DOHH2 (cell line): ENCODE measurements at regions not wholly inside any gene's neighbourhood (a gene's known extent, or its start where the extent isn't known, plus 50 kb on each side); places are given as distances from the start of the nearest gene placed in this dataset.

Source experiments
- H3F3A ChIP-seq: fragments of 200-600 bp; sonication (generic), shearing (Covaris generic); 2 replicates; pipeline ENCODE4 v1.6.0; 2016; ENCODE audit warnings: antibody characterized with exemption, mild to moderate bottlenecking; ENCODE audit not compliant: control insufficient read depth, insufficient read depth
- H3K27ac ChIP-seq: fragments of 200-600 bp; sonication (generic); 2 replicates; pipeline ENCODE4 v1.5.1; 2014; ENCODE audit warnings: low read depth, mild to moderate bottlenecking, low read length, moderate library complexity
- H3K27me3 ChIP-seq: fragments of 200-600 bp; sonication (generic); 2 replicates; pipeline ENCODE4 v1.6.1; 2014; ENCODE audit warnings: mild to moderate bottlenecking, low read length, mixed read lengths; ENCODE audit not compliant: control insufficient read depth
- H3K36me3 ChIP-seq: fragments of 200-600 bp; sonication (generic); 2 replicates; pipeline ENCODE4 v1.6.1; 2014; ENCODE audit warnings: mild to moderate bottlenecking, low read length, moderate library complexity, mixed read lengths; ENCODE audit not compliant: control insufficient read depth
- H3K4me1 ChIP-seq: fragments of 200-600 bp; sonication (generic); 2 replicates; pipeline ENCODE4 v1.6.1; 2014; ENCODE audit warnings: mild to moderate bottlenecking, low read length, mixed read lengths; ENCODE audit not compliant: control insufficient read depth
- H3K4me2 ChIP-seq: fragments of 200-600 bp; sonication (generic); 2 replicates; pipeline ENCODE4 v1.6.0; 2014; ENCODE audit warnings: mild to moderate bottlenecking, low read length, moderate library complexity
- H3K4me3 ChIP-seq: fragments of 200-600 bp; sonication (generic); 2 replicates; pipeline ENCODE4 v1.5.1; 2014; ENCODE audit warnings: mild to moderate bottlenecking, low read length, mixed read lengths
- H3K79me2 ChIP-seq: fragments of 200-600 bp; sonication (generic); 2 replicates; pipeline ENCODE4 v1.6.1; 2014; ENCODE audit warnings: mild to moderate bottlenecking, low read length, mixed read lengths; ENCODE audit not compliant: control insufficient read depth
- H3K9me2 ChIP-seq: fragments of 200-600 bp; sonication (generic); replicated peaks from 2 replicates; pipeline ENCODE4 v1.6.1; 2014; ENCODE audit warnings: mild to moderate bottlenecking, low read length, mixed read lengths; ENCODE audit not compliant: control insufficient read depth
- H3K9me3 ChIP-seq: fragments of 200-600 bp; sonication (generic); 2 replicates; pipeline ENCODE4 v1.6.1; 2014; ENCODE audit warnings: antibody characterized with exemption, low read length, mixed read lengths; ENCODE audit not compliant: control insufficient read depth, insufficient read depth
- H4K20me1 ChIP-seq: fragments of 200-600 bp; sonication (generic); 2 replicates; pipeline ENCODE4 v1.6.0; 2014; ENCODE audit warnings: low read depth, mild to moderate bottlenecking, antibody characterized with exemption, low read length, moderate library complexity; ENCODE audit not compliant: control insufficient read depth, insufficient read depth
- EZH2phosphoT487 ChIP-seq: fragments of 200-600 bp; sonication (generic); IDR thresholded peaks from 2 replicates; pipeline ENCODE4 v1.6.1; 2017; ENCODE audit warnings: borderline replicate concordance, mild to moderate bottlenecking, antibody characterized with exemption, low read length, moderate library complexity, mixed read lengths
- TF ChIP-seq, protein P1 (sequence below): fragments of 200-600 bp; sonication (generic); IDR thresholded peaks from one replicate; pipeline ENCODE4 v1.5.1; 2014; ENCODE audit warnings: antibody characterized with exemption, mild to moderate bottlenecking, low read depth, low read length; ENCODE audit not compliant: poor library complexity, severe bottlenecking

DNA sequence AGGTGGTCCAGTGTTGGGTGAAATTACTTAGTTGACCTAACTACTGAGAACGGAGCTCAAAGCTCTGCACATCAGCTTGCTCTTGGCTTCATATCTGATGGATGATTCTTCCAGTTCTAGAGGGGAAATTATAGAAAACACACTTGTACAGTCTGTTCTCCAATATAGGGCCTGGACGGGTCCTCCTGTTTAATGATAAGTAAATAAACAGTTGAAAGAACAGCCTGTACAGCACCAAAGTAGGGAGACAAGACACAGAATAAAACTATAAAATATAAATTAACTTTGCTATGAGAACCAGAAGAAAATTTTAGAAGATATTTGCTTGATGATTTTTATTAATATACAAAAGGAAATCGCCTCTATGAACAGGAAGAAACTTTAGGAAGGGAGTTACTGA, 271.7 kb downstream of the STK31 start:
- H3K4me2 ChIP-seq: no peak overlapping the region

DNA sequence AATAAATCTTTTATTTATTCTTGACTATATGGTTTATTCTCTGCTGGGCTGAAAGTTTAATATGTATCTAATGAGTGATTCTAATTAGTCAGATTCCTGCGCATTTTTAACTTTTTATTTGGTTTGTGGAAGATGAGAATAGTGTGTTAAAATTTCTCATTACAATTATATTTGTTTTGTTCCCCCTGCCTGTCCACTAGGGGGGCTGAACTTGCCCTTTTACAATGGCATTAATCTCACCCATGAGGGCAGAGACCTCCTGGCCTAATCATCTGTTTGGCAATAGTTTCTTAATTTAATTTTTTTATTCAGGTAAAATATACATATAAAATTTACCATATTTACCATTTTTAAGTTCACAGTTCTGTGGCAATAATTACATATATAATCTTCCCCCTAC, 278.5 kb upstream of the NPY start:
- TF ChIP-seq, protein P1, sequence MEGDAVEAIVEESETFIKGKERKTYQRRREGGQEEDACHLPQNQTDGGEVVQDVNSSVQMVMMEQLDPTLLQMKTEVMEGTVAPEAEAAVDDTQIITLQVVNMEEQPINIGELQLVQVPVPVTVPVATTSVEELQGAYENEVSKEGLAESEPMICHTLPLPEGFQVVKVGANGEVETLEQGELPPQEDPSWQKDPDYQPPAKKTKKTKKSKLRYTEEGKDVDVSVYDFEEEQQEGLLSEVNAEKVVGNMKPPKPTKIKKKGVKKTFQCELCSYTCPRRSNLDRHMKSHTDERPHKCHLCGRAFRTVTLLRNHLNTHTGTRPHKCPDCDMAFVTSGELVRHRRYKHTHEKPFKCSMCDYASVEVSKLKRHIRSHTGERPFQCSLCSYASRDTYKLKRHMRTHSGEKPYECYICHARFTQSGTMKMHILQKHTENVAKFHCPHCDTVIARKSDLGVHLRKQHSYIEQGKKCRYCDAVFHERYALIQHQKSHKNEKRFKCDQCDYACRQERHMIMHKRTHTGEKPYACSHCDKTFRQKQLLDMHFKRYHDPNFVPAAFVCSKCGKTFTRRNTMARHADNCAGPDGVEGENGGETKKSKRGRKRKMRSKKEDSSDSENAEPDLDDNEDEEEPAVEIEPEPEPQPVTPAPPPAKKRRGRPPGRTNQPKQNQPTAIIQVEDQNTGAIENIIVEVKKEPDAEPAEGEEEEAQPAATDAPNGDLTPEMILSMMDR: peak; percentile 14
- TF ChIP-seq EZH2phosphoT487: no peak

More for the DNA sequence above, 271.7 kb downstream of the STK31 start:
- no peaks in the 10 kb centered on the region for H3K27me3 ChIP-seq
- TF ChIP-seq EZH2phosphoT487: no peak
- no peaks in the 10 kb centered on the region for H4K20me1 ChIP-seq
- H3K79me2 ChIP-seq: no peaks in the 10 kb centered on the region
- no peaks in the 10 kb centered on the region for H3F3A ChIP-seq
- H3K9me2 ChIP-seq: no peaks in the 10 kb centered on the region
- H3K4me3 ChIP-seq: no peak overlapping the region
- H3K36me3 ChIP-seq: no peaks in the 10 kb centered on the region
- H3K27ac ChIP-seq: no peak overlapping the region
- no peaks in the 10 kb centered on the region for H3K4me1 ChIP-seq
- H3K9me3 ChIP-seq: no peaks in the 10 kb centered on the region

DNA sequence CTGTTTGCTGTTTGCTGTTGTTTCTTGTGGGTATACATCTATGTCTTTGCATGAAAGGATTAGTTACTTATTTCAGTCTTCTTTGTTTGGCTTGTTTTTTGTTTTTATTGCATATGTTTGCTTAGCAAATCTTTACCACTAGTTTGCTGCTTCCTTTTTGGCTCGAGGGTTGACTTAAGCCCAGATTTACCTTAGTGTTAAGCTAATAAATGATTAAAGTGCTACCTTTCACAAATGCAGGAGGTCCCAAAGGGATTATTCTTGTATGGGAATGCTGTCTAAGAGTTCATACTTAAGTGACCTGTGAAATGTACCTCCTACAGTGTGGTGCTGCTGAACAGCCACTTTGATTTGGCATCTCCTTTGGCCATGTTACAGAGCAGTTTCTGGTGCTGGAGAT, 273.5 kb upstream of the NPY start:
- H3K4me2 ChIP-seq: no peak overlapping the region
- no peaks in the 10 kb centered on the region for H4K20me1 ChIP-seq
- 0 out of 2 replicates have a peak, but pooled peaks cover 4% of the 10 kb centered on the region for H3K27me3 ChIP-seq
- no peaks in the 10 kb centered on the region for H3K9me3 ChIP-seq
- H3K36me3 ChIP-seq: no peaks in the 10 kb centered on the region
- H3K79me2 ChIP-seq: no peaks in the 10 kb centered on the region
- H3K9me2 ChIP-seq: no peaks in the 10 kb centered on the region; the same call in 1 of the 2 replicates
- no peak overlapping the region for H3K27ac ChIP-seq
- H3F3A ChIP-seq: no peaks in the 10 kb centered on the region
- H3K4me1 ChIP-seq: no peaks in the 10 kb centered on the region
- no peak for TF ChIP-seq EZH2phosphoT487
- TF ChIP-seq, protein P1: no peak
- no peak overlapping the region for H3K4me3 ChIP-seq

More for the DNA sequence above, 278.5 kb upstream of the NPY start:
- Histone ChIP-seq H3K27ac (no peak overlapping the region), H3K27me3 (0 out of 2 replicates have a peak, but pooled peaks cover 4% of the 10 kb centered on the region), H4K20me1 (no peaks in the 10 kb centered on the region), H3K36me3 (no peaks in the 10 kb centered on the region), H3K4me2 (no peak overlapping the region), H3K79me2 (no peaks in the 10 kb centered on the region), H3K4me1 (no peaks in the 10 kb centered on the region), H3K4me3 (no peak overlapping the region), H3K9me2 (no peaks in the 10 kb centered on the region), H3K9me3 (no peaks in the 10 kb centered on the region), H3F3A (no peaks in the 10 kb centered on the region)

GRCh38 chr7:24017519-24017918, 266.5 kb upstream of the NPY start:
- no peaks in the 10 kb centered on the region for H4K20me1 ChIP-seq
- no peaks in the 10 kb centered on the region for H3F3A ChIP-seq
- H3K4me3 ChIP-seq: no peak overlapping the region
- H3K4me1 ChIP-seq: no peaks in the 10 kb centered on the region
- H3K27ac ChIP-seq: no peak overlapping the region
- no peaks in the 10 kb centered on the region for H3K9me3 ChIP-seq
- no peaks in the 10 kb centered on the region; the same call in 1 of the 2 replicates for H3K9me2 ChIP-seq
- no peak for TF ChIP-seq EZH2phosphoT487
- TF ChIP-seq, protein P1: no peak
- H3K36me3 ChIP-seq: no peaks in the 10 kb centered on the region
- H3K4me2 ChIP-seq: no peak overlapping the region
- no peaks in the 10 kb centered on the region for H3K79me2 ChIP-seq
- no peaks in the 10 kb centered on the region for H3K27me3 ChIP-seq
